ENCODE measurements at regions not wholly inside any gene's neighbourhood (a gene's known extent, or its start where the extent isn't known, plus 50 kb on each side); places are given as distances from the start of the nearest gene placed in this dataset.

DNA sequence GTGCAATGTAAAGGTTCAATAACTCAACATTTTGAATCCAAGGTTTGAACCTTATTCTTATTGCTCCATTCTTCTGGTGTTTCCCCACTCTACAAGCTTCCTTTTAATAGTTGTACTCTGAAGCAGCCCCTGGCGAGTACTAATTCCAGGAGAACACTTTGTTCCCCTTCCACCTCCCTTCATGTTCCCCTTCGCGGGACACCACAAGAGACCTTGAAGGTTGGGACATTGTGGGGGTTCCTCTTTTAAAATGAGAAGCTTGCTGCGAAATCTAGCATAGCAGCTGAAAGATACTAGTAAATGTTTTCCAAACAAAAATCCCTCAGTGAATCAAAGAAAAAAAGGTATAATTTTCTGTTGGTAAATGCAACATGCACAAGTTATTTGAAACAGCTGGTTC lies 626.3 kb upstream of the LRRC4C start:
- TF ChIP-seq, protein P1, sequence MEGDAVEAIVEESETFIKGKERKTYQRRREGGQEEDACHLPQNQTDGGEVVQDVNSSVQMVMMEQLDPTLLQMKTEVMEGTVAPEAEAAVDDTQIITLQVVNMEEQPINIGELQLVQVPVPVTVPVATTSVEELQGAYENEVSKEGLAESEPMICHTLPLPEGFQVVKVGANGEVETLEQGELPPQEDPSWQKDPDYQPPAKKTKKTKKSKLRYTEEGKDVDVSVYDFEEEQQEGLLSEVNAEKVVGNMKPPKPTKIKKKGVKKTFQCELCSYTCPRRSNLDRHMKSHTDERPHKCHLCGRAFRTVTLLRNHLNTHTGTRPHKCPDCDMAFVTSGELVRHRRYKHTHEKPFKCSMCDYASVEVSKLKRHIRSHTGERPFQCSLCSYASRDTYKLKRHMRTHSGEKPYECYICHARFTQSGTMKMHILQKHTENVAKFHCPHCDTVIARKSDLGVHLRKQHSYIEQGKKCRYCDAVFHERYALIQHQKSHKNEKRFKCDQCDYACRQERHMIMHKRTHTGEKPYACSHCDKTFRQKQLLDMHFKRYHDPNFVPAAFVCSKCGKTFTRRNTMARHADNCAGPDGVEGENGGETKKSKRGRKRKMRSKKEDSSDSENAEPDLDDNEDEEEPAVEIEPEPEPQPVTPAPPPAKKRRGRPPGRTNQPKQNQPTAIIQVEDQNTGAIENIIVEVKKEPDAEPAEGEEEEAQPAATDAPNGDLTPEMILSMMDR (IDR thresholded peaks at IDR 0.05), result no peak
- no peak for TF ChIP-seq POLR2A (IDR thresholded peaks at IDR 0.05)

Measured in stomach (tissue), 4 donors.